H1 (cell line): ENCODE measurements at regions not wholly inside any gene's neighbourhood (a gene's known extent, or its start where the extent isn't known, plus 50 kb on each side); places are given as distances from the start of the nearest gene placed in this dataset.

Experiments
- CTCF ChIP-seq, 3 experiments: IDR thresholded peaks; 1 replicate in 2 of 3; 2 replicates in 1 of 3; pipeline versions ENCODE4 v1.5.1 to v1.6.1; 2011; ENCODE audit warnings: low read length in 3 of 3, mild to moderate bottlenecking in 3 of 3, inconsistent platforms in 2 of 3, low read depth in 1 of 3, moderate library complexity in 1 of 3; ENCODE audit not compliant: insufficient read depth in 1 of 3; ENCODE audit errors: control extremely low read depth in 1 of 3
- EGR1 ChIP-seq: IDR thresholded peaks from 2 replicates; pipeline ENCODE4 v1.6.1; 2011; ENCODE audit warnings: low read depth, low read length, borderline replicate concordance
- EP300 ChIP-seq, 2 experiments: IDR thresholded peaks; 1 replicate in 1 of 2; 2 replicates in 1 of 2; pipeline ENCODE4 v1.6.1; 2011 to 2012; ENCODE audit warnings: low read depth in 2 of 2, low read length in 2 of 2, mild to moderate bottlenecking in 2 of 2, borderline replicate concordance in 1 of 2, inconsistent platforms in 1 of 2, moderate library complexity in 1 of 2
- GABPA ChIP-seq: IDR thresholded peaks from 2 replicates; pipeline ENCODE4 v1.6.1; 2011; ENCODE audit warnings: mild to moderate bottlenecking, low read length, moderate library complexity, borderline replicate concordance; ENCODE audit not compliant: insufficient read depth
- HDAC2 ChIP-seq, 2 experiments: fragments of 300-600 bp in 1 of 2; sonication (generic) in 1 of 2; IDR thresholded peaks; 2 replicates each; pipeline ENCODE4 v1.6.1; 2011 to 2012; ENCODE audit warnings: low read depth in 2 of 2, low read length in 2 of 2, mild to moderate bottlenecking in 2 of 2, moderate library complexity in 2 of 2, borderline replicate concordance in 1 of 2, inconsistent platforms in 1 of 2
- JUN ChIP-seq: IDR thresholded peaks from 2 replicates; pipeline ENCODE4 v1.6.1; 2011; ENCODE audit warnings: low read depth, mild to moderate bottlenecking, improper control_type of control experiment, low read length
- POLR2A ChIP-seq, 2 experiments: IDR thresholded peaks; 1 replicate in 1 of 2; 2 replicates in 1 of 2; pipeline ENCODE4 v1.6.1; 2011; ENCODE audit warnings: low read depth in 2 of 2, low read length in 2 of 2, mild to moderate bottlenecking in 2 of 2; ENCODE audit errors: control extremely low read depth in 1 of 2
- POU5F1 ChIP-seq: IDR thresholded peaks from 2 replicates; pipeline ENCODE4 v1.6.1; 2011; ENCODE audit warnings: low read depth, mild to moderate bottlenecking, low read length, moderate library complexity
- RAD21 ChIP-seq, 2 experiments: IDR thresholded peaks in 1 of 2; conservative IDR thresholded peaks in 1 of 2; 2 replicates each; pipeline ENCODE4 v1.6.1; 2011; ENCODE audit warnings: low read depth in 2 of 2, low read length in 2 of 2, improper control_type of control experiment in 1 of 2, inconsistent platforms in 1 of 2, mild to moderate bottlenecking in 1 of 2, moderate library complexity in 1 of 2
- RFX5 ChIP-seq: IDR thresholded peaks from 2 replicates; pipeline ENCODE4 v1.6.1; 2011; ENCODE audit warnings: low read depth, low read length, improper control_type of control experiment, borderline replicate concordance
- SIN3A ChIP-seq, 2 experiments: IDR thresholded peaks in 1 of 2; conservative IDR thresholded peaks in 1 of 2; 2 replicates each; pipeline ENCODE4 v1.6.1; 2011 to 2012; ENCODE audit warnings: low read length in 2 of 2, improper control_type of control experiment in 1 of 2, low read depth in 1 of 2, mild to moderate bottlenecking in 1 of 2
- USF2 ChIP-seq: IDR thresholded peaks from 2 replicates; pipeline ENCODE4 v1.6.1; 2011; ENCODE audit warnings: low read length, improper control_type of control experiment
- TF ChIP-seq, protein P1 (sequence below): IDR thresholded peaks from 2 replicates; pipeline ENCODE4 v1.6.1; 2012; ENCODE audit warnings: inconsistent platforms

- TF ChIP-seq POLR2A (IDR thresholded peaks at IDR 0.05; ENCODE audit: control extremely low read depth in 1 of 2, low read depth in 2 of 2, low read length in 2 of 2) (no peak), HDAC2 (IDR thresholded peaks at IDR 0.05; ENCODE audit: borderline replicate concordance in 1 of 2, low read depth in 2 of 2, low read length in 2 of 2) (no peak), CTCF (IDR thresholded peaks at IDR 0.05; ENCODE audit: control extremely low read depth in 1 of 3, insufficient read depth in 1 of 3, low read depth in 1 of 3, low read length in 3 of 3) (no peak), EP300 (IDR thresholded peaks at IDR 0.05; ENCODE audit: borderline replicate concordance in 1 of 2, low read depth in 2 of 2, low read length in 2 of 2) (no peak), POU5F1 (no peak), USF2 (no peak), EGR1 (no peak), GABPA (no peak), SIN3A (conservative IDR thresholded peaks at IDR 0.05 in 1 of 2, IDR thresholded peaks at IDR 0.05 in 1 of 2; ENCODE audit: low read depth in 1 of 2, low read length in 2 of 2) (no peak), RFX5 (no peak), RAD21 (IDR thresholded peaks at IDR 0.05 in 1 of 2, conservative IDR thresholded peaks at IDR 0.05 in 1 of 2; ENCODE audit: low read depth in 2 of 2, low read length in 2 of 2) (no peak), JUN (no peak)
- TF ChIP-seq, protein P1, sequence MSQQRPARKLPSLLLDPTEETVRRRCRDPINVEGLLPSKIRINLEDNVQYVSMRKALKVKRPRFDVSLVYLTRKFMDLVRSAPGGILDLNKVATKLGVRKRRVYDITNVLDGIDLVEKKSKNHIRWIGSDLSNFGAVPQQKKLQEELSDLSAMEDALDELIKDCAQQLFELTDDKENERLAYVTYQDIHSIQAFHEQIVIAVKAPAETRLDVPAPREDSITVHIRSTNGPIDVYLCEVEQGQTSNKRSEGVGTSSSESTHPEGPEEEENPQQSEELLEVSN, result no peak
These were observed 166.5 kb upstream of the KCNJ3 start for GRCh38 chr2:154532004-154532403.
